ENCODE measurements at regions not wholly inside any gene's neighbourhood (a gene's known extent, or its start where the extent isn't known, plus 50 kb on each side); places are given as distances from the start of the nearest gene placed in this dataset.

GRCh38 chr10:80771902-80772555 is 234.3 kb downstream of the SH2D4B start (continued):
- TF ChIP-seq MLLT1 (IDR thresholded peaks at IDR 0.05) (no peak), NFIC (IDR thresholded peaks at IDR 0.05; ENCODE audit: low read depth, low read length) (no peak), SMAD5 (IDR thresholded peaks at IDR 0.05; ENCODE audit: low read depth) (no peak), SREBF2 (IDR thresholded peaks at IDR 0.05; ENCODE audit: low read length) (no peak)

- SMC1A ChIA-PET (ENCODE audit: uncharacterized antibody, unreplicated experiment), result no interaction called here
- Histone ChIP-seq H3K27ac (ENCODE audit: control insufficient read depth, insufficient read depth) (no peak overlapping the region), H3K36me3 (ENCODE audit: control insufficient read depth in 2 of 2, insufficient read depth in 2 of 2, low read length in 1 of 2) (no peaks in the 10 kb centered on the region), H3K9me3 (replicated peaks; ENCODE audit: control insufficient read depth, insufficient read depth, low read length) (no peaks in the 10 kb centered on the region), H4K20me1 (ENCODE audit: control insufficient read depth, insufficient read depth) (no peaks in the 10 kb centered on the region), H3K4me1 (ENCODE audit: control insufficient read depth, insufficient read depth, low read length) (no peaks in the 10 kb centered on the region), H2AFZ (ENCODE audit: control insufficient read depth, low read depth, low read length) (no peak overlapping the region), H3K27me3 (replicated peaks in 1 of 2; ENCODE audit: control insufficient read depth in 2 of 2, insufficient read depth in 2 of 2, low read length in 1 of 2) (no peaks in the 10 kb centered on the region; a peak in 1 of 4 replicates), H3K4me3 (no peak overlapping the region), H3K9ac (ENCODE audit: control insufficient read depth, insufficient read depth, low read length) (no peak overlapping the region), H3K4me2 (ENCODE audit: control insufficient read depth, insufficient read depth) (no peak overlapping the region), H3K79me2 (ENCODE audit: control insufficient read depth, insufficient read depth, low read length) (no peaks in the 10 kb centered on the region)
- WGBS (ENCODE audit: insufficient coverage, insufficient replicate concordance, low lambda C conversion rate, missing lambda C conversion rate), result 26% methylated on average over 3 of the region's 3 CpGs
- ATAC-seq (no peak), DNase-seq (ENCODE audit: low read depth, low spot score) (no peak), FAIRE-seq (no peak)
- TF ChIP-seq RBBP5 (conservative IDR thresholded peaks at IDR 0.05) (no peak), RAD21 (IDR thresholded peaks at IDR 0.05; ENCODE audit: insufficient read depth, low read depth, low read length) (no peak)
- POLR2A ChIA-PET, result no interaction called here
- in situ Hi-C loops (cut with MboI) (no loop called here), intact Hi-C loops (cut with micrococcal nuclease; ENCODE audit: unreplicated experiment) (no loop called here)
- RAD21 ChIA-PET (ENCODE audit: unreplicated experiment), result no interaction called here
- no TSS peak for BruUV-seq (replicated peaks)
- CTCF ChIA-PET, result interaction anchor here (0.5 to 1.4 kb wide), 2 partner anchors 56 to 72 kb away, joined by 3 to 4 read pairs; no protein-coding TSS in a partner anchor
Observed at GRCh38 chr10:80772596-80772995, 234.9 kb downstream of the SH2D4B start.
